ENCODE measurements at regions not wholly inside any gene's neighbourhood (a gene's known extent, or its start where the extent isn't known, plus 50 kb on each side); places are given as distances from the start of the nearest gene placed in this dataset.
"Not testable (repeated sequence)": the region's sequence is repeated elsewhere in the genome, so short reads cannot be mapped to it uniquely, and the experiment has no call there.

- Mint-ChIP-seq H3K9me3 (peaks cover 7% of the 10 kb centered on the region), H3K4me1 (no peaks in the 10 kb centered on the region), H3K27ac (no peak overlapping the region), H3K36me3 (no peaks in the 10 kb centered on the region), H3K4me3 (no peak overlapping the region), H3K27me3 (no peaks in the 10 kb centered on the region)
- CTCF ChIA-PET: no interaction called here
- DNase-seq: no peak
Observed at GRCh38 chr13:61495648-61496047, 80.0 kb upstream of the PCDH20 start.

- CTCF ChIA-PET, H3K27me3 Mint-ChIP-seq, H3K36me3 Mint-ChIP-seq, H3K9me3 Mint-ChIP-seq, H3K4me1 Mint-ChIP-seq, H3K4me3 Mint-ChIP-seq, DNase-seq, H3K27ac Mint-ChIP-seq: not testable (repeated sequence)
Observed at GRCh38 chr13:61493556-61493955, 77.9 kb upstream of the PCDH20 start.

DNA sequence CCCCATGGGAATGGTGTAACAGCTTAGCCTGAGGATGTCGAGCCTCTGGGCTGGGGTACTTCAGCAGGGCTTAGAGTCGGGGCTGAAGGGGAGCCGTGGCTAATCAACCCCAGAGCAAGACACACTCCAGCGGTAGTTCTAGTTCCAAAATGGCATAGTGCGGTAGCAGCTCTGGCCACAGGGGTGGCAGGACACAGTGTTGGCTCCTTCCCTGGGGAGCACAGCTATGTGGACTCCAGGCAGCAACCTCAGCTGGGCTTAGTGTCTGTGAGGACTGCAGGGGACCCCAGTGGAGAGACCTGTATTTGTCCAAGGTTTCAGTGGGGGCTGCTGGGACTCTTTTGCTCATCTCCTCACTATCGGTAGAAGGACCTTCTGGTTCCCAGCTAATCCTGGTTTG, 70.8 kb upstream of the PCDH20 start:
- Mint-ChIP-seq H3K27ac (no peak overlapping the region), H3K4me3 (no peak overlapping the region), H3K4me1 (no peaks in the 10 kb centered on the region), H3K27me3 (no peaks in the 10 kb centered on the region), H3K36me3 (no peaks in the 10 kb centered on the region), H3K9me3 (peaks cover 5% of the 10 kb centered on the region)
- CTCF ChIA-PET: no interaction called here
- DNase-seq: no peak

DNA sequence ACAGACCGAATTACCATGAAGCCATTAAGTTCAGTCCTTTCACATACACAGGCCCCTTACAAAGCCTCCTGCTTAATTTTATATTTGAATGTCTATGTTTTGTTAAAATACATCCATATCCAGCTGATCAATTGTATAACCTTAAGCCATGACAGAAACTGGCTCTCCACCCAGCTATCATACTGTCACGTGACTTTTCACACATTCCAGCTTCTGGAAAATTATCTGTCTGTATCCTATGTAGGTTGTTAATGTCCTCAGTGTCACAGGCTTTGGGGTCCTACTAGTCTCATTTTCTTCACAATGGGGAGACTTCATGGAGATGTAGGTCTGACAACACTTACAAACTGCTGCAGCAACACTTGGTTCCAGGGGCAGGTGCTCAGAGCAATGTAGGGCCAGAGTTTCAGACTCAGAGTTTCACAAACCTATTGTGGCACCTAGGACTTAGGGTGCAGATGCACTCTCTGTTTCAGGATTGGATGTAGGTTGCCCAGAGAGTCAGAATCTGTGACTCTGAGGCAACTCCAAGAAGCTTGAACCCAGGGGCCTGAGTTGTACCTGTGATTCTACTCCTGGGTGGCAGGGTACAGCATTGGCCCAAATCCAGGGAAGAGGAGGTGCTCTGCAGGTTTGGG, 69.6 kb upstream of the PCDH20 start:
- no peaks in the 10 kb centered on the region for H3K36me3 Mint-ChIP-seq
- no peaks in the 10 kb centered on the region for H3K27me3 Mint-ChIP-seq
- H3K9me3 Mint-ChIP-seq: peaks cover 11% of the 10 kb centered on the region
- CTCF ChIA-PET: no interaction called here
- DNase-seq: no peak
- no peak overlapping the region for H3K4me3 Mint-ChIP-seq
- no peaks in the 10 kb centered on the region for H3K4me1 Mint-ChIP-seq
- no peak overlapping the region for H3K27ac Mint-ChIP-seq

DNA sequence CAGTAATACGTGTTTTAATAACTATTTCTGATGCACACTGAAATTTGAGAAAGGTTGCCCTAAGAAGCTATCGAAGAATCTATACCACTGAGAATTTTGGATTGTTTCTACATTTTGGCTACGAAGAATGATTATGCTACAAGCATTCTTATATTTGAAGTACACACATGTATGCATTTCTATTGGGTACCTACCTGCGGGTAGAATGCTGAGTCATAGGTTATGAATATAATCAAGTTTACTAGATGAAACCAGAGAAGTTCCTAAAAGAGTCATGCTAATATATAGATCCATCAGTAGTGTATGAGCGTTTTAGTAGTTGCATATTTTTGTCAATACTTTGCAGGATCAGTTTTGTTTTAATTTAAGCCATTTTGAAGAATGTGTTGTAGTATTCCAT, 62.0 kb upstream of the PCDH20 start:
- Mint-ChIP-seq H3K36me3 (no peaks in the 10 kb centered on the region), H3K4me3 (no peak overlapping the region), H3K4me1 (no peaks in the 10 kb centered on the region), H3K27ac (no peak overlapping the region), H3K27me3 (no peaks in the 10 kb centered on the region), H3K9me3 (peaks cover 10% of the 10 kb centered on the region)
- CTCF ChIA-PET: no interaction called here
- no peak for DNase-seq

DNA sequence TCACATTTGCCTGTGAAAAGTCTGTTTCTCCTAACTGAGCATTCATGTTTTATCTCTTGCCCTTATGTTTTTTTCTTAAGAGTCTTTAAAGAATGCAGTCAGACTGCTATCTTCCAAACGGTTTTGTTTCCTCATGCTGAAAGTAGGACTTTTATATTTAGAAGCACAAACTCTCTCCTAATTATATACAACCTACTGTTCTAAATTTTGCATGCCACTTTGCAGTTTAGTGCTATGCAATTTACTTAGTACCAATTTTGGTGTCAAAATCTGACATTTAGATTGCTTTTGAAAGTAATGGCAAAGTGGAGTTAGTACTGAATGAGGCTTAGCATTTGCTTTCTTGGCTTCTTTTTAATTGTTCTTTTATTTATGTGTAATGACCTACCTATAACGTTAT, 55.1 kb upstream of the PCDH20 start:
- no peak for DNase-seq
- CTCF ChIA-PET: no interaction called here

GRCh38 chr13:61466280-61466679, 50.6 kb upstream of the PCDH20 start:
- Mint-ChIP-seq H3K4me3 (no peak overlapping the region), H3K36me3 (no peaks in the 10 kb centered on the region), H3K27ac (no peak overlapping the region), H3K4me1 (no peaks in the 10 kb centered on the region), H3K9me3 (no peaks in the 10 kb centered on the region), H3K27me3 (no peaks in the 10 kb centered on the region)
- CTCF ChIA-PET: no interaction called here
- DNase-seq: no peak

More for the DNA sequence above, 55.1 kb upstream of the PCDH20 start:
- H3K4me1 Mint-ChIP-seq: no peaks in the 10 kb centered on the region
- no peaks in the 10 kb centered on the region for H3K27me3 Mint-ChIP-seq
- no peaks in the 10 kb centered on the region for H3K36me3 Mint-ChIP-seq
- no peaks in the 10 kb centered on the region for H3K9me3 Mint-ChIP-seq
- H3K4me3 Mint-ChIP-seq: no peak overlapping the region
- H3K27ac Mint-ChIP-seq: no peak overlapping the region

All from activated naive CD4-positive, alpha-beta T cell treated with anti-CD3 and anti-CD28 coated beads, Interleukin-2, amount 10 ng/mL, durations not matched to agents 7 days and 5 days (primary cell).